PFSK-1 (cell line): ENCODE measurements at regions not wholly inside any gene's neighbourhood (a gene's known extent, or its start where the extent isn't known, plus 50 kb on each side); places are given as distances from the start of the nearest gene placed in this dataset.

Experiments
- FOXP2 ChIP-seq: optimal IDR thresholded peaks from 2 replicates; pipeline ENCODE3; 2011; ENCODE audit warnings: borderline replicate concordance, control low read depth, inconsistent platforms; ENCODE audit not compliant: insufficient read depth; ENCODE audit errors: extremely low read length, extremely low read depth
- POLR2AphosphoS5 ChIP-seq: IDR thresholded peaks from 2 replicates; pipeline ENCODE4 v1.6.1; 2012; ENCODE audit warnings: low read depth, mild to moderate bottlenecking, control low read depth, low read length, moderate library complexity
- TF ChIP-seq, protein P1 (sequence below), 2 experiments: IDR thresholded peaks; 2 replicates each; pipeline versions ENCODE4 v1.6.1 to v1.8.0; 2011 to 2012; ENCODE audit warnings: low read depth in 2 of 2, low read length in 2 of 2, control low read depth in 1 of 2, inconsistent platforms in 1 of 2, mild to moderate bottlenecking in 1 of 2, moderate library complexity in 1 of 2; ENCODE audit not compliant: insufficient read depth in 1 of 2

DNA sequence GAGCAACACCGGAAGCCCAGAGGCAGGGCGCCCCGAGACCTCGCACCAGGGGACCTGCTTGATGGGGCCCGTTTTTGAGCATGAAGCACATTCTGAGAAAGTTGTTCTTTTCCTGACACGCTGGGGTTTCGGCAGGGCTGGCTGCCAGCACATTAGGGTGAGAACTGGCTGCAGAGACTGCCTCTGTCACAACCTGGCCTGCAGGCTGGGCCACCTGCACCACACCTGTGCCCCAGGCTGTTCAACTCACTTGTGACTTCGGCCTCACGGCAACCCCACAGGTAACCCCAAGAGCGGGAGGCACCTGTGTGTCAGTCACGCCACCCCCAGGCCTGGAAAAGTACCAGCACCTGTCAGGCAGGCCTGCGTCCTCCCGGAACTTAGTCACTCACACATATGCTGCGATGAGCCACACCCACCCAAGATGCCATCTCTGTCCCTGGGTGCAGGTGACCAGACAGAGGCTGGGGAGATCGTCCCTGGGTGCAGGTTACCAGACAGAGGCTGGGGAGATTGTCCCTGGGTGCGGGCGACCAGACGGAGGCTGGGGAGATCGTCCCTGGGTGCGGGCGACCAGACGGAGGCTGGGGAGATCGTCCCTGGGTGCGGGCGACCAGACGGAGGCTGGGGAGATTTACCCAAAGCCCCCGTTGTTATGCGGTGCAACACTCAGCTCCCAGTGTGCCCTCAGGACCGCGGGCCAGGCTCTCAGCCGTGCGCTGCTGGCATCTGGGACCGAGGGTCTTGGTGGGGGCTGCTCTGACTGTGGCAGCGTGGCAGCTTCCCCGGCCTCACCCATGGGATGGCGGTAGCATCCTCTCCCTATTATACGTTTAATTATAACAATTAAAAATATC lies 82.5 kb upstream of the BHLHE23 start:
- TF ChIP-seq FOXP2 (no peak), POLR2AphosphoS5 (no peak)
- TF ChIP-seq, protein P1, sequence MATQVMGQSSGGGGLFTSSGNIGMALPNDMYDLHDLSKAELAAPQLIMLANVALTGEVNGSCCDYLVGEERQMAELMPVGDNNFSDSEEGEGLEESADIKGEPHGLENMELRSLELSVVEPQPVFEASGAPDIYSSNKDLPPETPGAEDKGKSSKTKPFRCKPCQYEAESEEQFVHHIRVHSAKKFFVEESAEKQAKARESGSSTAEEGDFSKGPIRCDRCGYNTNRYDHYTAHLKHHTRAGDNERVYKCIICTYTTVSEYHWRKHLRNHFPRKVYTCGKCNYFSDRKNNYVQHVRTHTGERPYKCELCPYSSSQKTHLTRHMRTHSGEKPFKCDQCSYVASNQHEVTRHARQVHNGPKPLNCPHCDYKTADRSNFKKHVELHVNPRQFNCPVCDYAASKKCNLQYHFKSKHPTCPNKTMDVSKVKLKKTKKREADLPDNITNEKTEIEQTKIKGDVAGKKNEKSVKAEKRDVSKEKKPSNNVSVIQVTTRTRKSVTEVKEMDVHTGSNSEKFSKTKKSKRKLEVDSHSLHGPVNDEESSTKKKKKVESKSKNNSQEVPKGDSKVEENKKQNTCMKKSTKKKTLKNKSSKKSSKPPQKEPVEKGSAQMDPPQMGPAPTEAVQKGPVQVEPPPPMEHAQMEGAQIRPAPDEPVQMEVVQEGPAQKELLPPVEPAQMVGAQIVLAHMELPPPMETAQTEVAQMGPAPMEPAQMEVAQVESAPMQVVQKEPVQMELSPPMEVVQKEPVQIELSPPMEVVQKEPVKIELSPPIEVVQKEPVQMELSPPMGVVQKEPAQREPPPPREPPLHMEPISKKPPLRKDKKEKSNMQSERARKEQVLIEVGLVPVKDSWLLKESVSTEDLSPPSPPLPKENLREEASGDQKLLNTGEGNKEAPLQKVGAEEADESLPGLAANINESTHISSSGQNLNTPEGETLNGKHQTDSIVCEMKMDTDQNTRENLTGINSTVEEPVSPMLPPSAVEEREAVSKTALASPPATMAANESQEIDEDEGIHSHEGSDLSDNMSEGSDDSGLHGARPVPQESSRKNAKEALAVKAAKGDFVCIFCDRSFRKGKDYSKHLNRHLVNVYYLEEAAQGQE (IDR thresholded peaks at IDR 0.05; ENCODE audit: insufficient read depth in 1 of 2, low read depth in 2 of 2, low read length in 2 of 2), result no peak
